Left forelimb (tissue), 1 donor: ENCODE measurements at regions not wholly inside any gene's neighbourhood (a gene's known extent, or its start where the extent isn't known, plus 50 kb on each side); places are given as distances from the start of the nearest gene placed in this dataset.

Experiments used
- DNase-seq: peaks from one replicate; pipeline ENCODE4 v3.0.0-alpha.2; 2018; ENCODE audit warnings: low spot score

DNA sequence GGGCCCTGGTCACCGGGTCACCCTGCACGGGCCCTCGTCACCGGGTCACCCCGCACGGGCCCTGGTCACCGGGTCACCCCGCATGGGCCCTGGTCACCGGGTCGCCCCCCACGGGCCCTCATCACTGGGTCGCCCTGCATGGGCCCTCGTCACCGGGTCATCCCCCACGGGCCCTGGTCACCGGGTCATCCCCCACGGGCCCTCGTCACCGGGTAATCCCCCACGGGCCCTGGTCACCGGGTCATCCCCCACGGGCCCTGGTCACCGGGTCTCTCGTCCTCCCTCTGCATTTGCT lies 77.6 kb downstream of the RIPK4 start:
- DNase-seq, result no peak

DNA sequence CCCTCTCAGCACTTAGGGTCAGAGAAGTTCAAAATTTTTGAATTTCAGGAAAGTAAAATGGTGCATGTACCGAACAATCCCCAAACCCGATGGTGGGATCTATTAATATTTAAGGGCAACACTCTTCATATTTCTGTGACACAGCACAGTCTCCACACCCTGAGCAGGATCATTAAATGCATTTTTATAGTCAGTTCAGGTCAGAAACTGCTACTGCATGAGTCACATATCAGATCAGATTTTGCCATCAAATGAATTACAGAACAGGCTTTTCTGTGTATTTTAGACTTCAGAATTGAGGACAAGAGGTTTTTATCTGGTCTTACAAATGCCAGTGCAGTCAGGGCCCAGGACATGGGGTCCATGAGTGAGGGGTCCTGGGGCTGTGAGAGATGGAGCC lies 79.2 kb downstream of the RIPK4 start:
- no peak for DNase-seq

DNA sequence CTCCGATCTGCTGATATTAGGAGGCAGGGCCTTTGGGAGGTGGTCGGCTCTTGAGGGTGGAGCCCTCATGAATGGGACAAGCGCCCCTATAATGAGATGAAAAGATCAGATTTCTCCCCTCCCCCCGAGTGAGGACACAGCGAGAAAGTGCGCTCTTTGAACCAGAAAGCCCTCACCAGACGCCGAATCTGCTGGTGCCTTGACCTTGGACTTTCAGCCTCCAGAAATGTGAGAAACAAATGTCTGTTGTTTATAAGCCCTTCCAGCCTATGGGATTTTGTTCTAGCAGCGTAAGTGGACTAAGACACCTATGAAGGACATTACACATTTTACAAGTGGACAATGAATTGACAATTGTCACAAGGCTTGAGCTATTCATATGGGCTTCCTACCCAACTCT lies 80.2 kb downstream of the RIPK4 start:
- DNase-seq, result no peak

DNA sequence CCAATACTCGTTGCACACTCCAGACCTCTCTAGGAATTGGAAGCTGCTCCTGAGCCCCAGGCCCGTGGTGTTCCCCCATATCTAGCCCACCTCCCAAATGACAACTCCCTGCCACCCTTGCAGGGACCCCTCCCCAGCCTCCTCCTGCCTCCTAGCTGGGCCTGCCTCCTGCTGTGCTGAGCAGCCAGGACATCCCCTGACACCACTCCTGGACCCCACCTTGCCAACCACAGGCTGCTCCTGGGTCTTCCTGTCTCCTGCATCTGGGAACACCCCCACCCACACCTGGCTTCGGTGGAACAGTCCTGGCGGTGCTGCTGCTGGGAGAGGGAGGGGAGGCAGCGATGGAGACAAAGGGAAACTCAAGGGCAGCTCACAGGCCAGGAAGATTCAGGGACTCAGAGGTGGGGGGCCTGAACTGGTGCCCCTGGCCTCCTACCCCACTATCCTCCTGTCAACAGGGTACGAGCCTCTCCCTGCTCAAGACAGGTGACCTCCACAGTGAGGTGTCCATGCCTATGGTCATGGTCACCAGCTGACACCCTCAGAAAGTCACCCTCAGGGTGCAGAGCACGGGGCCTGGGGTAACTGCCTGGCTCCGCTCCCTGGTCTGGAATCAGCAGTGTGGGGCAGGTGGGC lies 81.2 kb downstream of the RIPK4 start:
- DNase-seq, result no peak

DNA sequence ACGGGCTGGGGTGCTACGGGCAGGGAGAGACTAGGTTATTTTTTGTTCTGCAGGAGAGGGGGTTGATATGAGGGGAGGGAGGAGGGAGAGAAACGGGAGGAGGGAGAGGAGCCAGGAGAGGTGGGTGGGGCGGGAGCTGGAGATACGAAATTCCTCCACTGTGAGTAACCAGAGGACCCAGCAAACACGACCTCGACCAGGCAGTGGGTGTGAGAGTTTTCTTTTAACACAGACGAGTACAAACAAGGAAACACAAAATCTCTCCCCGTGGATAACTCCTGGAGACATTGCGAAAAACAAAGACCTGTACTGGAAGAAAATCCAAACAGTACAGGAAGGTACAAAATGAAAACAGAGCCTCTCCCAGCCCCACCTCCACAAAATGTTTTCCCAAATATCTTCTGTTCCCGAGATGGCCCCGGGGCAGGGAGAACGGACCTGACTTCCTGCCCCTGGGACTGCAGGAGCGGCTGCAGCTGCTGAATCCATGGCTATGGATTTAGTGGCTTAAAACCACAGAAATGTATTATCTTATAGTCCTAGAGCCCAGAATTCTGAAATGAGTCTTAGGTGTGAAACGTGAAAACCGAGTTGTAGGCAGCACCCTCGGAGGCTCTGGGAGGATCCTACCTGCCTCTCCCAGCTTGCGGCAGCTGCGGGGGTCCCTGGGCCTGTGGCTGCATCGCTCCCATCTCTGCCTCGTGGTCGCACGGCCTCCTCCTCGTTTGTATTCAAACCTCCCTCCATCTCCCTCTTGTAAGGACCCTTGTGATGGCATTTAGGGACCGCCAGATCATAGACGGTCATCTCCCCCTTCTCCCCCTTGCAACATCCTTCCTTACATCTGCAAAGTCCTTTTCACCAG lies 82.2 kb downstream of the RIPK4 start:
- no peak for DNase-seq

DNA sequence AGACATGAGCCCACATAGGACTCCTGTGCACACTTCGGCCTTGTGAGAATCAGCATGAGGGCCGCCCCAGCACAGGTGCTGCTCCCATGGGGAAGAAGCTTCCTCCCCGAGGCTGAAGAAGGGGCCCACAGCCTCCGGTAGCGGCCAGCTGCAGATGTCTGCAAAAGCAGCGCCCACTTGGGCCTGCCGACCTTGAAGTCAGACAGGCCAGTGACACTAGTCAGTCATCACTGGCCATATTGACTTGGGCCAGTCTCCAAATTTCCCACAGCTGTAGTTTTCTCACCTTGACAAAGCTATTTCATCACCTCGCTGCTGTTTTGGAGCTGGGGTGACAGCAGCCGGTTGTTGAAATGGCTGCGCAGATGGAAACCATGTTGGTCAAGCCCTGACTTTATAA lies 83.0 kb downstream of the RIPK4 start:
- DNase-seq, result no peak

DNA sequence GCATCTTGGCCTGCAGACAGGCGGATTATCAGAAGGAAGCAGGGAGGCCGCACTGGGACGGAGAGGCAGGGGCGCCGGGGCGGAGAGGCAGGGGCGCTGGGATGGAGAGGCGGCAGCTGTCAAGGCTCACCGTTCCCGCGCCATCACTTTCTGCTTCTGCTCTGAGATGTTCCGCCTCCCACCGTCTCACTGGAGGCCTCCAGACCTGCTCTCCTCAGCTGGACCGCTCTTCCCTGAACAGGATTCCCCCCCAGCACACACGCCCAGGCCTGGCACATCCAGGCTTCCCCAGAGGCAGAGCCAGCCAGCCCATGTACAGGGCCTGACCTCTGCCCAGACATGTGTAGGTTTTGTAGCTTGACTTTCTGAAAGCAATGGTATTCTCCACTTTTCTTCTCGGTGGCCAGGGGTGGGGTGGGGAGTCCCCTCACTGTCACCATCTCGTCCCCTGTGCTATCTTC lies 84.1 kb downstream of the RIPK4 start:
- DNase-seq, result no peak

DNA sequence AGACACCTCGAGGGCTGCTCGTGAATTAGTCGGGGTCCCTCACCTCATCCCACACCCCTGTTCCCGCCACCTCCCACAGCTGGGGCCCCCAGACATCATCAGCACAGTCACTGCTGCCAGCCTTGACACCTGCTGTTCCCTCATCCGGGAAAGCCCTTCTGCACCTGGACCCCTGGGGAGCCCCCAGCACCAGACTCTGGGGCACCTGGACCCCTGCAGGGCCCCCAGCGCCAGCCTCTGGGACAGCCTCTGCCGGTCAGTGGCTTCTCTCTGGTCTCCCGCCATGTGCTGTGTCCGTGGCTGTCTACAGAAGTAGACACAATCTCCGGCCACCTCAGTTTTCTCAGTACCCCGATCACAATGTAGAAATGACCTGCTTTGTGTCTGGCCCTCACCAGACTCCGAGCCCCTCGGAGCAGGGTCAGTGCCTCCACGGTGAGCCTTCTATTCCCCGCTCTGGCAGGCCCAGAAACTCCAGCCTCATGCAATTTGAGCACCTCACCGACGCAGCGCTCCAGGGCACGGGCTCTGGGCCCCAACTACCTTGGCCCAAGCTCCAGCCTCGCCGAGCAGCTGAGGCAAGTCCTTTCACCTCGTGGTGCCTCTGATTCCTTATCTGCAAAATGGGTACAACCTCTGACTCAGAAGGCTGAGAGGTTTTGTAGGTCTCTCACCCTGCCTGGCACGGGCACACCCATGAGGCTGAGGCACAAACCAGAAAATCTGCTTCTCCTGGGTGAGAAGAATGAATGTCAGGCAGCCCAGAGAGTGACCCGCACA lies 84.7 kb downstream of the RIPK4 start:
- DNase-seq, result no peak

DNA sequence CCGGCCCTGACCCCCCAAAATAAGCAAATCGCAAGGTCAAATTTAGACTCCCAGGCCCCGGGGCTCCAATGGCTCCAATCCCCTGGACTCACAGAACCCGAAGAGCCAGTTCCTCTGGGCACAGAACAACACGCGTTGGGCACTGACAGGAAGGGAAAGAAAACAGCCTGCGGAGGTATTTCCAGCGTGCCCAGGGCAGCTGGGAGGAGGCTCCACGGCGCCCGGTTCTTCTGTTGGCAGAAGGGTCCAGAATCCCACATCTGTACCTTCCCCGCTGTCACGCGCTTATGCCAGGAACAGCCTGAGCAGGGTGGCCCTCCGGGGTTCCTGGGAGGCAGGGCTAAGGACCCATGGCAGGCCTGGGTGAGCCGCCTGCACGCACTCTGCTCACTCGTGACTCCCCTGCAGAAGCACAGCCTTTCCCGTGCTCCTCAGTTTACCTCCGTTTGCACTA lies 85.5 kb downstream of the RIPK4 start:
- DNase-seq, result no peak

DNA sequence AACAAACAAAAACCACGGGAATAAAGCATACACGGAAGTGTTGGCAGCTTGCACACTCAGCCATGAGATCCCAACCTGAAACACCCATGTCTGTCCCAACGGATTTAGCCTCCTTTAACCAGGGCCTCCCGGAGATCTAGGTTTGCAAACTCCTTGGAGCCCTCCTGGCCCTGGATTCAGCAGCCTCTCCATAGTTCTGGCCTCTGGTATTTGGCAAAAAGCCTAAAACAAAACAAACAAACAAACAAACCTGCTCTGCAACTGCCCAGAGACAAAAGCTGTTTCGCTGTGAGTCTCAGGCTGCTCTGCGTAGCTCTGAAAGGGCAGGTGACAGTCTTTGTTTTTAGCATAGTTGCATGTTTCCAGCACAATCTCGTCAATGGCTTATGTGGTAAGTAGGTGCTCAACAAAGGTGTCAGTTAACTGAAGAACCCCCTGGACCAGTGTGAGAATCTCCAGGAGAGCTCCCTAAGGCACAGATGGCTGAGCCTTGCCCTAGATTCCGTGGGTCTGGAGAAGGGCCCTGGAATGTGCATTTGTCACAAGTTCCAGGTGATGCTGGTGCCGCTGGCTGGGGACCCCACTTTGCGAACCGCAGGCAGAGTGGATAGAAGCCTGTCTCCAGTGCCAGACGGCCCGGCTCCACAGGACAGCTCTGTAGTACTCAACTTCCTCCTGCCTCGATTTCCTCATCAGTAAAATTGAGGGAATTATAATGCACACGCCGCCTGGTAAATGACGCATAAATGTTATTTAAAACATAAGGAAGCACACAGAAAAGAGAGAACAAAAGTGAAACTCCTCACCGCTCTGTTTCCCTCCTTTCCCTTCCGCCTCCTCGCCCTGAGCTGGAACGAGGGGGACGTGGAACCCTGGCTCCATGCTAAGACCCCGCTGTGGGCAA lies 86.2 kb downstream of the RIPK4 start:
- no peak for DNase-seq

DNA sequence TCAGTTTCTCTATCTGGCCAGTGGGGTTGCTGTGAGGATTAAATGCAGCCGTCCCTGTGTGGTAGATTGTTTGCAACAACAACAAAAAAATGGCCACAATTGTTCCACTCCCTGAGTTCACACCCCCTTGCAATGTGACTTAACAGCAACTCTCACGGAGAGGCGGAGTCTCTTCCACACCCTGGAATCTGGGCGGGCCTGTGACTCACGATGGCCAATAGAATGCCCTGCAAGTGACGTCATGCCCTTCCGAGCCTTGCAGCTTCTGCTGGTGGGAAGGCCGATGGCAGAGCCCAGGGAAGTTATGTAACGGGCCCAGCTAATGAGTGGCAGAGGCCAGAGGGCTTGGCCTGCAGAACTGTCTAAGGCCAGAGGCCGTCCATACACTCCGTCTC lies 87.9 kb downstream of the RIPK4 start:
- DNase-seq, result peak; percentile 82

DNA sequence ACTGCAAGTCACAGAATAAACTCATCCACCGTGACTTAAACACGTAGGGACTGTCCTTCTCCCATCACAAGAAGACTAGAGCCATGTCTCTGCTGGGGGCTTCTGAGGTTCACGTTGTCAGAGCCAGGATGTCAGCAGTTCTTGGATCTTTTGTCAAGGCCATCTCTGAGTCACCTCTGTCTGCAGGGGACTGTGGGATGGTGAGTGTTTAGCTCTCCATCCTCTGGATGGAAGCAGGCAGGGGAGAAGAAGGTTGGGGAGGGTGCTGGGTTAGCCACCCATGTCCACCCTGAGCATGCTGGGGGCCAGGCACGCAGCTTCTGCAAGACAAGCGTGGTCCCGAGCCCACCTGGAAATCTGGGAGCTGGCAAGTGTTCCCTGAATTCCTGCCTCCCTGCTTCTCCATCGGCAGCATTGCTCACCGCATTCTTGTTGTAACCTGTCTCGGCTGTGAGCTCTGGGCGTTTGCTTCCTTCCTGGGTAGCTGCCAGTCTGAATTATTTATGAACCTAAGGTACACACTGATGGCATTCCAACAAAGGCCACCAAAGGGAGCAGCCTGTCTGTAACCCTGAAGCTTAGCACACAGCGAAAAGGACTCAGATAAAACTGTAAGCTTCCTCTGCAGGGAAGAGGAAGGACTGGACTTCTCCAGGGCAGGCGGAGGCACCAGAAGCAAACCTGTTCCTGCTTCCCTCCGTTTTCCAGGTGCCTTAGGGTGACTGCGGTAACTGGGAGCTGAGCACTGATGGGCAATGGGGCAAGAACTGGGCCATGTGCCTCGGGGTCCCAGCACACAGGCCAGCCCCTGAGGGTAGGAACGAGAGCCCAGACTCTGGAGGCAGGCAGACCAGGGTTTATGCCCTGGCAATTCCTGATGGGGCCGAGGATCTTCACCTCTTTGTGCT lies 88.6 kb downstream of the RIPK4 start:
- DNase-seq, result no peak

DNA sequence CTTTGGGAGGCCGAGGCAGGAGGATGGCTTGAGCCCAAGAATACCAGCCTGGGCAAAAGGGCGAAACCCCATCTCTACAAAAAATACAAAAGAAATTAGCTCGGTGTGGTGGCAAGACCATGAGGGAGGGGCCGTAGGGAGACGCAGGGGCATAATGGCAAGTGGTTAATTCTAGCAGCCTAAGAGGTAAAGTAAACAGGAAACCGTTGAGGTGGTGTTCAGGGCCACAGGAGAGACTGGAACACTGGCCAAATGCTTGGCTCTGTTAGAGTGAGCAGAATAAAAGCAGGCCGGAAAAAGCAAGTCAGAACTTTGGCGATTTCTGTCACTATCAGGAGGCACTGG lies 89.2 kb downstream of the RIPK4 start:
- no peak for DNase-seq

DNA sequence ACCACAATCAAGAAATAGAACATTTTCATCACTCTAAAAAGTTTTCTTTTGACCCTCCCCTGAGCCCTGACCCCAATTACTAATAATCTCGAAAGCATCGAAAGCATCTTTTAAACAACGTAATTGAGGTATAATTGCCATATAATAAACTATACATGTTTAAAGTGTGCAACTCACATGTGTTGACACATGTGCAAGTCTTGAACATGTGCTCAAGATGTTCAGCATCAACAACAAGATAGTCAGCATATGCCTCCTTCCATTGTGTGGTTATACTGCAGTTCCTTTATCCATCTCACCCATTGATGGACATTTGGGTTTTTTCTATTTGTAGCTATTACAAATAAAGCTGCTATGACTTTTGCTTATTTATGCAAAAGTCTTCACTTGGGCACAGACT lies 90.7 kb downstream of the RIPK4 start:
- DNase-seq, result no peak

DNA sequence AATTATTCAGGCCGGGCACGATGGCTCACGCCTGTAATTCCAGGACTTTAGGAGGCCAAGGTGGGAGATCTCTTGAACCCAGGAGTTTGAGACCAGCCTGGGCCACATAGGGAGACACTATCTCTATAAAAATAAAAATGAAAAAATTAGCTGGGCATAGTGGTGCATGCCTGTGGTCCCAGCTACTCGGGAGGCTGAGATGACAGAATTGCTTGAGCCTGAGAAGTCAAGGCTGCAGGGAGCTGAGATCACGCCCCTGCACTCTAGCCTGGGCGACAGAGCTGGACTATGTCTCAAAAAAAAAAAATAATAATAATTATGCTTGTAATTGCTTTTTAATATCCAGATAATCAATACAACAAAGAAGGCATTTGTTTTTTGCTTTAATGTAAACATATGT lies 91.3 kb downstream of the RIPK4 start:
- no peak for DNase-seq

DNA sequence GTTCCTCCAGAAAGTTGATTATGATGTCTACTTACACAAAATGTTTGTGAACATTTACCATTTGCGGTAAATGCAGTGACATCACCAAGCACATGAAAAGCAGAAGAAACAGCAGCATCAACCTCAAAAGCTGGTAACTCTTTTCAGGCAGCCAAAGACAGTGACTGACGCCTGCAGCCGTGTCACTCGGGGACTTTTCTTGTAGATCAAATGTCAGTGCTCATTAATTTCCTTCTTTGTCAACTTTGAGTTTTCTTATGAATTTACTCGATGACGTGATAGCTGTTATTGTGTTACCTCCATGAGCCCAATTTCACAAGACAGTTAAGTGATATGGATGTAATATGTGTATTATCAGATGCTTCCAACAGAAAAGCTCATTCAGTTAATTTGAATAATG lies 92.5 kb downstream of the RIPK4 start:
- no peak for DNase-seq

DNA sequence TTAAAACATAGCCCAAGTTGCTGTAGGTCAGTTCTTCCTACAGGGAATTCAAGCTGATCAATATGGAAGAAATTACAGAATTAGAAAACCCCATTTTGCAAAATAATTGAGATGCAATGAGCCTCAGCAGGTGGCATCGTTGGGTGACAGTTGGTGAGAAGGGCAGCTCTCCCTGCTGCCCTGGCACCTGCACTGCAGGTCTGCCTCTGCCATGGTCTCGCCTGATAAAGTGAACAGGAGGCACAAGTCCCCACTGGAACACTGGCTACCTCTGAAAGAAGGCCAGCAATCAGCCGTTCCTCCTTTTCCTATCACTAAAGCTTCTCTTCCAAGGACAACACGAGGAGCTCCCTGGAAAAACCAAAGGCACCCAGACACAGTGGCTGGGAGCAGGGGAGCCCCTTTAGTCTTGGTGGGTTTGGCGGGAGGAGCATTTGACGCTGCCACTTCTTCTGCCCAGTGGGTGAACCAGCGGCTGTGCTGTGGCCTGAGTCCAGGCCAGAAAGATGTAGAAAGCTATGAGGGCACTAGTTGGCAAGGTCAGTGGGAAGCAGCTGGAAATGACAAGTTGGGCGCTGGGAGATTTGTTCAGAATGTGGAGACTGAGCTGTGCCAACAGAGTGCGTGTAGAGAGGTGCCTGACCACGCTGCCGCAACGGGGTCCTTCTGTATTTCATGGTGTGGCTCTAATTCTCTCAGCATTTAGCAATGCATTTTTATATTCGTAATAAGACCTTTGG lies 93.1 kb downstream of the RIPK4 start:
- no peak for DNase-seq

DNA sequence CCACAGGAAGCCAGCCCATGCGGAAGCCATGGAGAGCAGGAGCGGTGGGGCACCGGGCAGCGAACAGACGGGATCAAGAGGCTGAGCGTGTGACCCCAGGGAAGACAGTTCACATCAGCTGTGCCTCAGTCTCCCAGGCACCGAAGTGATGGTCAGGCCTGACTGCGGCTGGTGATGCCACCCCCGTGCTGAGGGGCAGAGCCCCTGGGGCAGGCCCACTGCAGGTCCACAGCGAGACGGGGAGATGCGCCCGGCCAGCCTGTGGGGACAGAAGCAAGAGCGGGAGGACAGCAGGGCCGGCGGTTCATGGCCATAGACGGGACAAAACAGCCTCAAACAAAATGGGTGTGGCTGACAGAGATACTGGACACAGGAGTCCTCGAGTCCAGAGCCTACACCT lies 93.8 kb downstream of the RIPK4 start:
- no peak for DNase-seq

DNA sequence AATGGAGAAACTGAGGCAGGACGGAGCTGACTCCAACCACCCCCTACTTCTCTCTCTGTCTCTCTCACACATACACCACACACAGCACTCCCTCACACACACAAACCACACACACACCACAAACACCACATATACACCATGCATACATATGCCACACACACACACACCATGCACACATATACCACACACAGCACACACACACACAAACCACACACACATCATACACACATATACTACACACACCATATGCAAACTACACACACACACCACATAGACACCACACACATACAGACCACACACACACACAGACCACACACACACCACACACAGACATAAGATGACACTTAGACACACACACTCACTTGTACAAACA lies 94.3 kb downstream of the RIPK4 start:
- no peak for DNase-seq

DNA sequence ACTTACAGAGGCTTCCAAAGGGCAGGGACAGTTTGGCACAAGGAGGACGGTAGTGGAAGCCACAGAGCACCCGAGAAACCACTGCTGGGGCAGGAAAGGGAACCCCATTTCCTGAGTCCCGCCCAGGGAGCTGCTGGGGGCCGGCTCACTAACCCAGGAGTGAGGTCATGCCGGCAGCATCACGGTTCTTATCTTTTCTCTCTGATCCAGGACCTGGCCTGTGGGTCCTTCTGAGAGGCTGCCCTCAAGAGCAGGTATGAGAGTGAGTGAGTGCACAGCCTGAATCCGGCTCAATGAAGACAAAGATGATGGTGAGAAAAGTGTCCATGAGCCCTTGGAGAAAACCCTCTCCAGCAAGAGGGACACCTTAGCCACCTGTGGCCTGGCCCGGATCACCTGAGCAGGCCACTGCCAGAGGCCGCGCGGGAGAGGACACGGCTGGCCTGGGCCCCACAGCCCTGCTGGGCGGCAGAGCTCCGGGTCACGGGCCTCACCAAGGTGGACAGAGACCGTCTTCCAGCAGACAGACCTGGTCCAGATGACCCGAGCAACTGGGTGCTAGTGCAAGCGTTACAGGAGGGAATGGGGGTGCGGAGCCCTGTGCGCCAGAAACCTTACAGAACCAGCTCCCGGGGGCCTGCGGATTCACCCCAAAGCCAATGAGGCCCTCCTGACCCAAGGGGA lies 94.9 kb downstream of the RIPK4 start:
- DNase-seq, result no peak
